Calu3 (cell line): ENCODE measurements at regions not wholly inside any gene's neighbourhood (a gene's known extent, or its start where the extent isn't known, plus 50 kb on each side); places are given as distances from the start of the nearest gene placed in this dataset.

ENCODE experiments used
- BruUV-seq: library from RNA; stranded (reverse); fragments of 400-500 nt; replicated peaks from 2 replicates; lab custom pipeline; 2021; lab: Mats Ljungman, UMichigan
- CTCF ChIA-PET: fragments of 300-600 bp; sonication (Branson Sonifier 250); formaldehyde crosslinking; loops from one replicate; lab custom pipeline; 2022; ENCODE audit warnings: antibody characterized with exemption; lab: Charles Lee
- DNase-seq: peaks from one replicate; pipeline ENCODE4 v3.0.0; 2022
- H3K27ac Mint-ChIP-seq: one replicate; pipeline ENCODE4 v1.8.0; 2022; ENCODE audit warnings: mixed read lengths; ENCODE audit not compliant: unreplicated experiment
- H3K27me3 Mint-ChIP-seq: one replicate; pipeline ENCODE4 v1.8.0; 2022; ENCODE audit warnings: mixed read lengths; ENCODE audit not compliant: unreplicated experiment
- H3K36me3 Mint-ChIP-seq: one replicate; pipeline ENCODE4 v1.8.0; 2022; ENCODE audit warnings: mild to moderate bottlenecking, moderate library complexity, mixed read lengths; ENCODE audit not compliant: insufficient read depth, unreplicated experiment
- H3K4me1 Mint-ChIP-seq: one replicate; pipeline ENCODE4 v1.8.0; 2022; ENCODE audit warnings: mild to moderate bottlenecking, low read depth, mixed read lengths; ENCODE audit not compliant: unreplicated experiment
- H3K4me3 Mint-ChIP-seq: one replicate; pipeline ENCODE4 v1.8.0; 2022; ENCODE audit warnings: mild to moderate bottlenecking, low read depth, moderate library complexity, mixed read lengths; ENCODE audit not compliant: unreplicated experiment
- H3K9me3 Mint-ChIP-seq: one replicate; pipeline ENCODE4 v1.8.0; 2022; ENCODE audit warnings: low read depth, mixed read lengths; ENCODE audit not compliant: unreplicated experiment
- intact Hi-C: fragments of 100-400 bp; cut with micrococcal nuclease; formaldehyde crosslinking; loops from one replicate; pipeline ENCODE4 v1.10.0; 2022; ENCODE audit not compliant: unreplicated experiment
- TF ChIP-seq, protein P1 (sequence below): fragments of 200-600 bp; IDR thresholded peaks from one replicate; pipeline ENCODE4 v1.8.0; 2022; ENCODE audit warnings: antibody characterized with exemption; ENCODE audit not compliant: unreplicated experiment

DNA sequence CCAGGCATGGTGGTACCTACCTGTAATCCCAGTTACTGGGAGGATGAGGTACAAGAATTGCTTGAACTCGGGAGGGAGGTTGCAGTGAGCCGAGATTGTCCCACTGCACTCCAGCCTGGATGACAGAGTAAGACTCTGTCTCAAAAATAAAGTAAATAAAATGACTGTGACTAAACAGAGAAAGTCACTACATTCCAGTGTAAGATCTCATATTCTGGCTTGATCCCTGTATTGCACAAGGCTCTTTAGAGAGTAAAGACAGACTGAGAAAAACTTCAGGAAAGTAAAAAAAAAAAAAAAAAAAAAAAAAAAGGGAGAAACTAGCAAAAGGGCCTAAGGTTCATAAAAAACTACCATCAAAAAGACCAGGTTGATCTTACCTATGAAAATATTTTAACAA, 106.6 kb upstream of the PJA2 start:
- Mint-ChIP-seq H3K9me3 (peaks cover 2% of the 10 kb centered on the region), H3K27ac (no peak overlapping the region), H3K27me3 (no peaks in the 10 kb centered on the region), H3K4me1 (no peaks in the 10 kb centered on the region), H3K4me3 (no peak overlapping the region), H3K36me3 (no peaks in the 10 kb centered on the region)
- DNase-seq, result no peak
- intact Hi-C loops, result no loop called here
- TF ChIP-seq, protein P1, sequence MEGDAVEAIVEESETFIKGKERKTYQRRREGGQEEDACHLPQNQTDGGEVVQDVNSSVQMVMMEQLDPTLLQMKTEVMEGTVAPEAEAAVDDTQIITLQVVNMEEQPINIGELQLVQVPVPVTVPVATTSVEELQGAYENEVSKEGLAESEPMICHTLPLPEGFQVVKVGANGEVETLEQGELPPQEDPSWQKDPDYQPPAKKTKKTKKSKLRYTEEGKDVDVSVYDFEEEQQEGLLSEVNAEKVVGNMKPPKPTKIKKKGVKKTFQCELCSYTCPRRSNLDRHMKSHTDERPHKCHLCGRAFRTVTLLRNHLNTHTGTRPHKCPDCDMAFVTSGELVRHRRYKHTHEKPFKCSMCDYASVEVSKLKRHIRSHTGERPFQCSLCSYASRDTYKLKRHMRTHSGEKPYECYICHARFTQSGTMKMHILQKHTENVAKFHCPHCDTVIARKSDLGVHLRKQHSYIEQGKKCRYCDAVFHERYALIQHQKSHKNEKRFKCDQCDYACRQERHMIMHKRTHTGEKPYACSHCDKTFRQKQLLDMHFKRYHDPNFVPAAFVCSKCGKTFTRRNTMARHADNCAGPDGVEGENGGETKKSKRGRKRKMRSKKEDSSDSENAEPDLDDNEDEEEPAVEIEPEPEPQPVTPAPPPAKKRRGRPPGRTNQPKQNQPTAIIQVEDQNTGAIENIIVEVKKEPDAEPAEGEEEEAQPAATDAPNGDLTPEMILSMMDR, result no peak
- BruUV-seq, result no TSS peak
- CTCF ChIA-PET, result no interaction called here

DNA sequence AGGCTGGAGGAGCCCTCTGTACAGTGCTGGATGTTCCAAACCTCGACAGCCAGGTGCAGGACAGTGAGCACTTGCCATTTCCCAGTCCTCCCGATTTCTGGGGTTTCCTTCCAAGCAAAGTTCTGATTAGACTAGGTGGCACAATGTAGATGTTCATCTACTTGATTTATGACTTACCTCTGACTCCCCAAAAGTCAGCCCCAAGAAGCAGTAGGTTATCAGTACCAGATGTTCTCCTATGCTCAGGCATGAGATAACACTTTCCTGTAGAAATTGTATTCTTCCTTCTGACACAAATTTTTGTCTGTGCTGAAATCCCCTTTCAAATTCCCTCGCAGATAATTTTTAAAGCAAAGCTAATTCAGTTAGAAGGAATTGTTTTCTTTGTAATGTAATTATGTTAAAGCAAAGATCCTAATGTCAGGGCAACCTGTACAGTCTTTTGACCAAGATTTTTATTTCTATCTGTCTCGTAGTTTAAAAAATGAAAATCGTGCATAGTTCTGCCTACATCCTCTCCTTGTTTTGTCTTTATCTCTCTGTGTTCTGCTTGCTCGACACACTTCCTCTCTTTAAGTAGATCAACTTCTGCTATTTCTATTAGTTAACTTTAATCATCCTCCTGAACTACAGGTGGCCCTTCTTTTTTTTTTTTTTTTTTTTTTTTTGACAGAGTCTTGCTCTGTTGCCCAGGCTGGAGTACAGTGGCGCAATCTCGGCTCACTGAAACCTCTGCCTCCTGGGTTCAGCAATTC, 102.4 kb upstream of the PJA2 start:
- Mint-ChIP-seq H3K9me3 (no peaks in the 10 kb centered on the region), H3K27ac (no peak overlapping the region), H3K4me1 (no peaks in the 10 kb centered on the region), H3K27me3 (no peaks in the 10 kb centered on the region), H3K4me3 (no peak overlapping the region), H3K36me3 (no peaks in the 10 kb centered on the region)
- BruUV-seq, result no TSS peak
- no peak for DNase-seq
- intact Hi-C loops, result no loop called here
- TF ChIP-seq, protein P1, result no peak
- CTCF ChIA-PET, result no interaction called here

DNA sequence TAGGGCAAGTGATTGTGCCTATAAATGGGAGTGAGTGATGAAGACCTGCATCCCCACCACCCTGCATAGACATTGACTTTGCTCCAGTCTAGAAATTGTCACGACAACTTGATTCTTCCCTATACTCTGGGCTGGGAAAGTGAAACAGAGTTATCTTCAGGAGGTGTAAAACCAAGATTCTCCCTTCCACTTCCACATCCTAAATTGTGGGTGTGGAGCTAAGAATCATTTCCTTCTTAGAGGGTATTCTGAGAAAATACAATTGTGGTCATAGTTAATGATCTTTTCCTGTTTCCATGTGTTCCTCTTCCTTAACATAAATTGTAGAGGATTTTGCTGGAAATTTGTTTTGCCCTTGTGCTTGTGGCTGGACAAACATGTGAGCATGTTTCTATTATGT, 96.8 kb upstream of the PJA2 start:
- no peak overlapping the region for H3K4me3 Mint-ChIP-seq
- CTCF ChIA-PET, result no interaction called here
- H3K36me3 Mint-ChIP-seq, result no peaks in the 10 kb centered on the region
- H3K27me3 Mint-ChIP-seq, result no peaks in the 10 kb centered on the region
- BruUV-seq, result no TSS peak
- DNase-seq, result no peak
- intact Hi-C loops, result no loop called here
- TF ChIP-seq, protein P1, result no peak
- no peaks in the 10 kb centered on the region for H3K9me3 Mint-ChIP-seq
- H3K4me1 Mint-ChIP-seq, result no peaks in the 10 kb centered on the region
- H3K27ac Mint-ChIP-seq, result no peak overlapping the region

DNA sequence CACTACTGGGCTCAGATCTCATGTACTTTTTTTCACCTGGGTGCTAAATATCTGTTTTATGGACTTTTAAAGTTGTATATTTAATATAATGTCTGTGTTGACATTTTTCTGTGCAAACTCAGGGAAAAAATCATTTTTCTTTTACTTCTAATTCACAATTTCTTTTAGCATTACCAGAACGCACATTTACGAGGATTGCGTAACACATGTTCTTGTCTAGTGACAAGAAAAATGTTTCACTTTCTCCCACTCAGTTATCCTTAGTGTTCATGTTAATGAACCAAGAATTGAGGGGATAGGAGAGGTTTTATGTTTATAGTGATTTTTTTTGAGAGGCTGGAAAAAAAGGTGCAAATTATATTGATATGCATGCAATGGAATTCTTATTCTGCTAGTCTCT, 86.3 kb upstream of the PJA2 start:
- Mint-ChIP-seq H3K36me3 (no peaks in the 10 kb centered on the region), H3K27ac (no peak overlapping the region), H3K4me3 (no peak overlapping the region), H3K4me1 (peaks cover 7% of the 10 kb centered on the region), H3K27me3 (no peaks in the 10 kb centered on the region), H3K9me3 (no peaks in the 10 kb centered on the region)
- no TSS peak for BruUV-seq
- no peak for DNase-seq
- intact Hi-C loops, result no loop called here
- CTCF ChIA-PET, result no interaction called here
- TF ChIP-seq, protein P1, result no peak
